ENCODE measurements at regions not wholly inside any gene's neighbourhood (a gene's known extent, or its start where the extent isn't known, plus 50 kb on each side); places are given as distances from the start of the nearest gene placed in this dataset.
"Not testable (repeated sequence)": the region's sequence is repeated elsewhere in the genome, so short reads cannot be mapped to it uniquely, and the experiment has no call there.

DNA sequence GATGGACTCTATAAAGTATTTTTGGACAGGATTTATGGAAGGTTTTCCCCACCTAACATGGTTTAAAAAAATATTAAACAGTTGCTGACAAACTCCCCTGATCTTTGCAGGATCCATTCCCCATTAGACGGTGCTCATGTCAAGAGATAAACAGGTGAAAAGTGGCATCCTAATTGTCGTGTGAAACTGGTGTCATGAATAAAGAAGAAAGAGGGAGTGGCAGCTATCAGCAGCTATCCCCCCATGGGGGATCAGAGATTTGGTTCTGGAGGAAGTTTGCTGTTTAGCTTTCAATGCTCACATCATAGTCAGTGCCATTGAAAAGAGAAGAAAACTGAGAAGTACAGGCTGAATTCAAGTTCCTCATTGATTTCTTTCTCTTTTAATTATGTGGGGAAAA, 329.3 kb upstream of the BRINP1 start:
- DNase-seq (ENCODE audit: low spot score in 2 of 2) (no peak), FAIRE-seq (no peak)

DNA sequence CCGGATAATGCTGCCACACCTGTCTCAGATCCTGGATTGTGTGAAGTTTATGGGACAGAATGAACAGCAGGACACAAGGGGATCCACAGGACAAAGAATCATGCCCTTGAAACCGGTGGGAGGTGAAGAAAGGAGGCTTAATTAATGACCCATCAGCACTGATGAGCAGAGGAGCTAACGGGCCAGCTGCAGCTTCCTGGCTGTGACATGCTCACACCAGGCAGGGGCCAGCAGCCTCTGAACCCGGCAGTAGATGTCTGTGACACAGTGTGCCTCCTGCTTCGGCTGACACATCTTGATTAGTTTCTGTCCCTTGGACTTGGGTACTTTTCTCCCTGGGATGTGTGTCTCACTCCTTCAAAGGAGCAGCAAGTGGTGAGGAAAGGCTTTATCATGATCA, 328.8 kb upstream of the BRINP1 start:
- no peak for FAIRE-seq
- no peak for DNase-seq (ENCODE audit: low spot score in 2 of 2)

DNA sequence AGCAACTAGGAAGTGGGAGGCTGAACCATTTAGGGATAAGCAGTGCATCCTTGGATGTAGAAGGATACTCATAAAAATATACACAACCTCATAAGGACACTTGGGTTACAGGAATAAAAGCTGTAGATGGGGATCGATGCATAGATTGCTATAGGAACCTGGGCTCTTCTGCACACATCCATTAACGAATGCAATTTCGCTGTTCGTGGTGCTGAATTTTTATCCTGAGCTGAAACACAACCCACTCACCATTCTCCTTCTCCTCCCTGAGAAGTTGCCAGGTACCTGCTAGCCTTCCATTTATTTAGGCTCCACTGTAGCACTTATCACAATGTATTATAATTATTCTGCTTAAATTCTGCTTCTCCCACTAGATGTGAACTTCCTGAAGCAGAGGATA, 320.6 kb upstream of the BRINP1 start:
- DNase-seq (ENCODE audit: low spot score in 2 of 2) (no peak), FAIRE-seq (no peak)

DNA sequence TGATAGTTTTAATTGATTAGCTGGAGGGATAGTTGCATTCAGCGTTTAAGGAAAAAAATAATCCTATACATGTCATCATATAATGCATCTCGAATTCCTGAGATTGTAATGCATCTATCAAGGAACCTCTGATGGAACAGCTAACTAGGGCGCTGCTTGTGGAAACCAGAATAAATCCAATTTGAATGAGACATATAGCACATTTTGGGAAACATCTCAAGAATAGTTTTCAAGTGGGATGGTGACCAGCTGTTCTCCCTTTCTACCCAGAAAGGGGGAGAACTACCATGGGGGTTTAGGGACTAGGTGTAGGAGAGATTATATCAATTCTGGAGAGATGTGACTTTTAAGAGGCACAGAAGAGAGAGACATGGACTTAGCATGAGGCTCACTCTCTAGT, 319.3 kb upstream of the BRINP1 start:
- FAIRE-seq (no peak), DNase-seq (ENCODE audit: low spot score in 2 of 2) (no peak)

DNA sequence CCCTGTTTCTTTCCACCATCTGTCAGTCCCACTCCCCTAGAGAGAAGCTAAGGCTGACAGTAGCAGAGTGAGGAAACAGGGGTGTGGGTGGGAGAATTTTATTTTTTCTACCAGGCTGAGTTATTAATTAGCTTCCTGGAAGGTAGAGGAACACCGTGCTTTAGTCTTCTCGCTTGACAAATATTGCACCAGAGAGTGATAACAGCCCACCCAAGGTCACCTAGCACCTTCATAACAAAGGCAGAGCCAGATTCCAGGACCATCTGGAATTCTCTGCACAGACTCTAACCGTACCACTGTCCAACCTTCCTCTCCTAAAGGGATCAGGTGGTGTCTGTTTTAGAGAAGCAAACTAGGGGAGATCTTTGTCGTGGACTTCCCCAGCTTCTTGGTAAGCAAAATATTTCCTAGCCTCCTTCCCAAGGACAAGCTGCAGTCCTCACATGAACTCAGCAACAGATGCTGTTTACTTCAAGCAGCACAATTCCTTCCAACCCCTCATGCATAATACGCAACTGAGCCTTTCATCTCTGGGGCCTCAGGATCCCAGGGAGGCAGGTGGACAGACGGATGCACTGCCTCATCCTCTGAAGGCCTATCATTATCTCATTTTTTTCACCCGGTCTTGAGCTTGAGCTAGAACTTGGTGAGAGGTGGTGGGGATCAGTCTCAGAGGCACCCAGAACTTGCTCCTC, 308.7 kb upstream of the BRINP1 start:
- DNase-seq (ENCODE audit: low spot score in 2 of 2) (no peak), FAIRE-seq (no peak)

DNA sequence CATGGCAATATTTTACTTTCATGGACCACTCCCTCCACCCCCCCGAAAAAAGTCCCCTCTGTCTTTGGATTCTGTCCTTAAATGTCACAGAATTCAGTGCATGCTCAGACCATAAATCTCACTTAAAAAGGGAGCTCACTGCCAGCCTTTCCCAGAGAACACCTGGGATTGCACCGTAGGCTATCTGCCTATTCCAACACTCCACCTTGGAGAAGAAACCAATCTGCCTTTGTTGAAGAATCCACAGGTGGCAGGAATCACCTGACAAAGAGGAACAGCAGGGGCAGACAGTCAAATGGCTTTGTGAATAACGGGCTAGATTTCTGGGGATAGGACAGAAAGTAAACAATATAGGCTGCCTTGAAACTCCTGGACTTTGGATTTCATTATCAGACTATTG, 306.7 kb upstream of the BRINP1 start:
- no peak for FAIRE-seq

DNA sequence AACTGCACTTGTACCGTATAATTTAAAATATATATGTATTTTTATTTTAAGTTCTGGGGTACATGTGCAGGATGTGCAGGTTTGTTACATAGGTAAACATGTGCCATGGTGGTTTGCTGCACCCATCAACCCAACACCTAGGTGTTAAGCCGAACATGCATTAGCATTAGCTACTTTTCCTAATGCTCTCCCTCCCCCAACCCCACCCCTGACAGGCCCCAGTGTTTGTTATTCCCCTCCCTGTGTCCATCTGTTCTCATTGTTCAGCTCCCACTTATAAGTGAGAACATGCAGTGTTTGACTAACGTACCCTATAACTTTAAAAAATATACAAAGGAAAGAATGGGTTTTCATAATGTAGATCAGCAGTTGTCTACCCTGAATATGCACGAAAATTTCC, 303.5 kb upstream of the BRINP1 start:
- not testable (repeated sequence) for DNase-seq (ENCODE audit: low spot score in 2 of 2); FAIRE-seq

More for the DNA sequence above, 306.7 kb upstream of the BRINP1 start:
- no peak for DNase-seq (ENCODE audit: low spot score in 2 of 2)

DNA sequence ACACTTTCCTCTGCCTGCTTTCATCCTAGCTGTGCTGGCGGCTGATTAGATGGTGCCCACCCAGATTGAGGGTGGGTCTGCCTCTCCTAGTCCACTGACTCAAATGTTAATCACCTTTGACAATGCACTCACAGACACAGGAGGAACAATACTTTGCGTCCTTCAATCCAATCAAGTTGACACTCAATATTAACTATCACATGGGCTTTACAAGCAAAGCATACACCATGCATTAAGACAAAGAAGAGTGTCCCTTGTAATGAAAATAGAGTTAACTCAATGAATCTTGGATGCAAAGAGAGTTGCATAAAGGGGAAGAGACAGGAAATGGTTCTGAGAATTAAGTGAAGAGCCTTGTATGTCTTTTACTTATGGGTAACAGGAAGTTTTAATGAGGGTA, 298.7 kb upstream of the BRINP1 start:
- no peak for FAIRE-seq
- DNase-seq (ENCODE audit: low spot score in 2 of 2): no peak

DNA sequence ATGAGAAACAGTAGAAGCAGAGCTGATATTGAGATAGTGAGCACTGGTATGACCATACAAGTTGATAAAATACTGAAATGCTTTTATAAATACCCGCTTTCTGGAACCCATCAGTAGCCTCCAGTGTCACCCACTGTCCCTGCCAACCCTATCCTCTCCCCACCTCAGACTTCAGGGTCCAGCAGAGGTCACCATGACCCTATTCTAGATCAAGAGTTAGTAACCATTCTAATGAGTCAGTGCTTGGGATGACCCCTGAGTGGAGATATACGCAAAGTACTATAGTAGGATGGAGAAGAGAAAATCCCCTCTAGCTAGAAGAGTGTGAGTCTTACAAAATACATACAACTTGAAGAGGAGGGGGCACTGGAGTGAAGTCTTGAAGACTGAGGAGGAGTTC, 297.9 kb upstream of the BRINP1 start:
- DNase-seq (ENCODE audit: low spot score in 2 of 2) (no peak), FAIRE-seq (no peak)

DNA sequence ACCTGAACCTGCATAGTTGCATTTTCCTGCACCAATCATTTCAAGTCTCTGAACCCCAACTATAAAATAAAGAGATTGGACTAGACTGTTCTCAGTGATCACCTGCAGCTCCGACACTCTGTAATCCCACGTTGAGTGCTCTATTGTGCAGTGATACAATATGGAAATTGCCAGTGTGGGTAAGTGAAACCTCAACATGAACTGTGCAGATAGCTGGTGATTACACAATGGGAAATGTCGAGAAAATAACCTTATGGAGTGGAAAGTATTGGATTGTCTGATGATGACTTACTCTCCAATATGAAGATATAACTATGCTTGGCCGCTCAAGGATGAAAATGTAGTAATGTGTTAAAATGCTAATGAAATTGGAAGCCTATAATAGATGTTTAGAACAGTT, 293.1 kb upstream of the BRINP1 start:
- DNase-seq (ENCODE audit: low spot score in 2 of 2): no peak
- no peak for FAIRE-seq

DNA sequence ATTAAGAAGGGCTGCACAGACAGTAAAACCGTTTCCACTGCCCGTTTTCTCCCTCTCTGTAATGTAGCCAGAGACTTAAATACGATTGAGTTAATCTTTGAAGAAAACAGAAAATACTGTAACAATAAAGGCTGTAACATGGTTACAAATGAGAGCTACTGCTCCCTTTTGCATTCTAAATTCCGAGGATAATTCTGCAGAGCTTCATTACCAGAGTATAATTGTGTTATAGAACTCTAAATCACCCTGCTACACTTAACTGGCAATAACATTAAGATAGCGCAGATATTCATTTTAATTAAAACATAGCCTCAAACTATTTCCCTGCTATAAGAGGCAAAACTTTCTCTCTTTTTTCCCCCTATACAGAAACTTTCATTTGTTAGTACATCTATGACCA, 283.7 kb upstream of the BRINP1 start:
- FAIRE-seq (no peak), DNase-seq (ENCODE audit: low spot score in 2 of 2) (no peak)

DNA sequence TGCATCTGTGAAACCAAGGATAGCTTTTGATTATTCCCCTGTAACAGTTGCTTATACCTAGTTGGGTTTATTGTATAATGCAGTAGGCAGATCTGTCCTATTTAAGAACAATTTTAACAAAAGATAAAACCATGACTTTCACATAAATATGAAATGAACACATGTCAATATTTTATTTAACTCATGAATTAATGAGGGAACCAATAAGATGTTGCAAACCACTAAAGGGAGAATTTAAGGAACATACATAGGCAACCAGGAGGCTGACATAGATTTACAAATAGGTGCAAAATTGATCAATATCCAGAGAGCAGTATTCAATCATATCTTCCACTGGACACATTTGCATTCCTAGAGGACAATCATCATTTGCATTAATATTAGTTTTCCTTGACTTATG, 280.0 kb upstream of the BRINP1 start:
- no peak for FAIRE-seq
- no peak for DNase-seq (ENCODE audit: low spot score in 2 of 2)

DNA sequence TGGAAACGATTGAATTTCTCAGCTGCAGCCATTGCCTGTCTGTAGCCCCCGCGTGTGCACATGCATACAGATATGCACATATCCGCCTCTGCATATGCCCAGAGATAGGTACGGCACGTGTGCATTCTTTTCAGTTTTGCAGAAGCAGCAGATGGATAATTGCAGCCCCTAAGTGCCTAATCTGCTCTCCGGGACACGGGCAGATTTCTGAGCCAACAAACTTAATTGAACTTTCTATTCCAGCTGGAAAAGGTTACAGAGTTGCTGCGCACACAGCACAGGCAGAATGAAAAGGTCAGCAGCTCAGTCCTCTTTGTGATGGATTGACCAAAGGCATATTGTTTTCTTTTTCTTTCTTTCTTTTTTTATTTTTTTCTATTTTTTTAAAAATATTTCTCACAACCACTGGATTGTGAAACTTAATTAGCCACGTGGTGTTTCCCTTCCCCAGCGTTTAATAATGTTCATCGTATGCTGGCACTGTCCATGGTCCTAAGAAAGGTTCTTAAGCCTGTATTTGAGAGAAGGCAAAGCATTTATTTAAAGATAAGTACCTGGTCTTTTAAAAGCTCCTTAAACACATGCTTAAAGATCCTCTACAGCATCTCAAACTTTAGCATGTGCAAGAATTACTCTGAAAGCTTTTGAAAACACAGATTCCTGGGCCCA, 270.2 kb upstream of the BRINP1 start:
- DNase-seq (ENCODE audit: low spot score in 2 of 2) (no peak), FAIRE-seq (no peak)

DNA sequence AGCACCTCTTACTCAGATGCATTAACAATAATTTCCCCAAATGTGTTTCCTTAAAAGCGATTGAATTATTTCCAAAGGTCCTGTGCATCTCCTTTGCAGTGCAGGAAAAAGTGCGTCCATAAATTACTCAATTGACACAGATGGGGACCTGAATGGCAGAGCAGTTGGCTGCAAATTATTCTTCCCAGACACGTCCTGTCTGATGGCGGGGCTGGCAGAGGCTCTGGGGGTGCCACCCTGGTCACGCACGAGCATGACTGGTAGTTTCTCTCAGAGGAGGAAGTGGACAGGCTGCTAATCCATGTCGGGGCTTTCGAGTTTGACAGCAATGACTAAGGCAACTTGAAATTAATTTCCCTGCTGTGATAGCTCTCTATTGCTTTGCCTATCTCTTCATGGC, 264.8 kb upstream of the BRINP1 start:
- FAIRE-seq (no peak), DNase-seq (ENCODE audit: low spot score in 2 of 2) (no peak)

DNA sequence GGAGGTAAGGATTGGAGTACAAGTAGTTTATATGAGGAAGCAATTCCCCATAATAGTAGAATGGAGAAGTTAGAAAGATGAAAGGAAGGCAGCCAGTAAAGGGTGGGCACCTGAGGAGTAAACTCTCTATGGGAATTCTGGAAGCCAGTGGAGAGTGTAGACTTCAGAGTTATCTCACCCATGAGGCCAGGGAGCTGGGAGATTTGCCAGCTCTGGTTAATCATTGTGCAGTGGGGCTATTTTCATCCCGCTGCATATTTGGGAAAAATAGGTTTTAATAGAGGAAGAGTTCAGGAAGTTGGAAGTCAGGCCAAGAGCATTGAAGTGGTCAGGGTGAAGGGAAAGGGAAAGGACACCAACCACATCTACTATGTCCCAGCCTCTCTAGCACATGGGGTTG, 242.3 kb upstream of the BRINP1 start:
- no peak for DNase-seq (ENCODE audit: low spot score in 2 of 2)
- FAIRE-seq: no peak

DNA sequence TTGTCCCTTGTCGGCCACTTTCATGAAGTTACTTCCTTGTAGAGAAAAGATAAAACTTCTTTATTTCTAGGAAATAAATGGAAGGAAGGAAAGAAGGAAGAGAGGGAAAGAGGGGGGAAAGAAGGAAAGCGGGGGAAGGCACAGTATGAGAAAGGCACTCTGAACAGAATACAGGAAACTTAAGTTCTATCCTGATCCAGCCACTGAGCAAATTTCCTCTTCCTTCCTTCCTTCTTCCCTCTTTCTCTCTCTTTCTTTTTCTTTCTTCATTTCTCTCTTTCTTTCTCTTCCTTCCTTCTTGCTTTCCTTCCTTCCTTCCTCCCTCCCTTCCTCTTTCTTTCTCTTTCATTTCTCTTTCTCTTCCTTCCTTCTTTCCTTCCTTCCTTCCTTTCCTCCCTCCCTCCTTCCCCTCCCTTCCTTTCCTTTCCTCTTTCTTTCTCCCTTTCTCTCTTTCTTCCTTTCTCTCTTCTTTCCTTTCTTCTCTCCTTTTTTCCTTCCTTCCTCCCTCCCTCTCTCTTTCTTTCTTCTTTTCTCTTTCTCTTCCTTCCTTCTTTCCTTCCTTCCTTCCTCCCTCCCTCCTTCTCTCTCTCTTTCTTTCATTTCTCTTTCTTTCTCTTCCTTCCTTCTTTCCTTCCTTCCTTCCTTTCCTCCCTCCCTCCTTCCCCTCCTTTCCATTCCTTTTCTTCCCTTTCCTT, 240.2 kb upstream of the BRINP1 start:
- FAIRE-seq: no peak
- DNase-seq (ENCODE audit: low spot score in 2 of 2): no peak

DNA sequence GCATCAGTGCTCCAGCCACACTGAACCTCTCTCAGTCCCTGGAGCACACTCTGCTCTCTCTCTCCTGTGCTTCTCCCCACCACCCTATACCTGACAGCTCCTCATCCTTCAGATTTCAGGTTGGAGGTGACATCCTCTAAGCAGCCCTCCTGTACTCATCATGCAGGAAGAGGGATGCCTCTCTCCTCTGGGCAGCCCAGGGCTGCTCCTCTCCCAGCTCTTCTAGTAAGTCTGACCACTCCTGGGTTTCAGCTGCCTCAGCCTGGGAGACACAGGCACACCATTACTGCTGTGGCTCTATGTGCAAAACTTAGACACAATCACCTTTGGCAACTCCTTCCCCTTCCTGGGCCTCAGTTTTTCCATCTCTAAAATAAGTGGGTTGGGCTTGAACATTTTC, 232.4 kb upstream of the BRINP1 start:
- DNase-seq (ENCODE audit: low spot score in 2 of 2) (no peak), FAIRE-seq (no peak)

DNA sequence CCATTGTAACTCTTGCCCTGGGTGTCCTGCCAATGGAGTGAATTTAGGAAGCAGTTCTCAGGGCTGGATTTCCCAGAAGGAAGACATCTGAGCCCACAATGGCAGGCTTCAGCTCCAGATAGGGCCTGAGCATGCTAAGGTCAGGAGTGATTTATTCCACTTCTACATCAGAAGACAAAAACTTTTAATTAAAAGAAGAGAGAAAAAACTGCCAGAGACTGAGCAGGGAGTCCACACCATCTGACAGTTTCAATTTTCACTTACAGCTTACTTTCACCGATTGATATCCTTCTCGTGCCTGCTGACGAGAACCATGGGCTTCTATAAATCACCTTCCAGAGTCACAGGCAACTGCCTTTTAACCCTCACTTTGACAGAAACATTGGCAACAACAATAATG, 228.3 kb upstream of the BRINP1 start:
- no peak for DNase-seq (ENCODE audit: low spot score in 2 of 2)

DNA sequence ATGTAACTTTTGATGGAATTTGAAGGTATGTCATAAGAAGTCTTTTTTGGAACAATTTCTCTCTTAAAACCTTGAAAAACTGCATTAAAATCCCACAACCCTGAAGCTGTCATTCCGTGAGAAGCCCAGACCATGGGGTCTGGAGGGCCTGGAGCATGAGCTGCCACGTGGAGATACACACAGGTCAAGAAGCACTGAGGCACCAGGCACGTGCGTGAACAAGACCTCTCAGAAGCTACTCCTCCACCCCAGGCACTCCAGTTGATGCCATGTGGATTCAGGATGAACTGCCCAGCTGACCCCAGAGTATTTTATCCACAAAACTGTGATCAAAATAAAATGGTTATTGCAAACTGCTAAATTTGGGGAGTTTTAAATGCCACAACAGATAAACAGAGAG, 227.5 kb upstream of the BRINP1 start:
- FAIRE-seq: no peak

More for the DNA sequence above, 228.3 kb upstream of the BRINP1 start:
- no peak for FAIRE-seq

DNA sequence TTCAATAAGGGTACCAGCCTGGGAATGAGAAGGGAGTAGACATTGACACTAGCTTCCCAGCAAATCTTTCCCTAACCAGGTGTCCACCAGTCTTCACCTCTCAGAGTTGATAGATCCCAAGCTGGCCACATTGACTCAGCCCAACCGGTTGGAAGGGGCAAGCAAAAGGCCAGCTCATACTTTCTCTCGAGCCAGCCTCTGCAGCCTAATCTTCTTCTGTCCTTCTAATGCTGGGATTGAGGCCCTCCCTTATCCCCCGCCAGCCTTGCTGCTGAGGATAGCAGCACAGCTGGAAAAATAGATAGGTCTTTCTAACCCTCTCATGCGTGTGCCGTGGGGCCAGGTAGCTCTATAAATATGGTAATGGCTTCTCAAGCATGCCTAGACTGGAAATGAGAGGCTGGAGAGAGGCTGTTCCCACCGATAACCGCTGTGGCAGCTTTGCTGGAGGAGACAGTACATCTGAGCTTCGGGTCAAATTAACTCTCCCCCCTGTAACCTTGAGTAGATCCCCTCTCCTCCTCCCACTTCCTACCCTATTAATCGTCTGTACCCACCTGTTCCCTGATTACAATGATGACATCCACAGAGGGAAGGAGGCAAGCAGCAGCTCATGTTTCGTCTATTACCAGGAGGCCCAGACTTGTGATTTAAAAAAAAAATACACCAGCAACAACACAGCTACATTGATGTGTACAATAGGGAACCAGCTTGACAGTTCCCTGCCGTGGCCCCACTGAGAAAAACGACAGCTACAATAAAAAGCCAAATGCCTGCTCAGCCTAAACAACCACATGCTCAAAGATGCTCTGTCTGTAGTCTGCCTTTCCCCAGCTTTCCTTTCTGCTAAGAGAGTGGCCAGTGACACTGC, 219.9 kb upstream of the BRINP1 start:
- FAIRE-seq (no peak), DNase-seq (ENCODE audit: low spot score in 2 of 2) (no peak)

More for the DNA sequence above, 227.5 kb upstream of the BRINP1 start:
- DNase-seq (ENCODE audit: low spot score in 2 of 2): no peak

DNA sequence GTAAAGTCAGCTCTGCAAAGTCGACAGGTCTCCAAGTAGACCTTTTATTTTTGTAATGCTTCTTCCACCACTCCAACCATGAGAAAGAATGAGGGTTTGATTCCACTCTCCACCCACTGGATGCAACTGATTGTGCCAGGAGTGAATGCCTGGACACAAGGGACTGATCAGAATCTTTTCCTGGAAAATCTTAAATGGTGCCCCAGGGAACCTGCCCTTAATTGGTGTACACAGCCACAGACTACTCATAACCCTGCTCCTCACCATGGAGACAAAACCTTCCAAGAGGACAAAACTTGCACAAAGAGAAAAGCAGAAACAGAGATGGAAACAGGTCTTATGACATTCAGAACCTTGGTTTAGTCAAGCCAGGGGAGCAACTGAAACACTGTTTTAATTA, 208.6 kb upstream of the BRINP1 start:
- FAIRE-seq (no peak), DNase-seq (ENCODE audit: low spot score in 2 of 2) (no peak)

Measured in frontal cortex (tissue), 3 donors.